ENCODE measurements at regions not wholly inside any gene's neighbourhood (a gene's known extent, or its start where the extent isn't known, plus 50 kb on each side); places are given as distances from the start of the nearest gene placed in this dataset.

DNA sequence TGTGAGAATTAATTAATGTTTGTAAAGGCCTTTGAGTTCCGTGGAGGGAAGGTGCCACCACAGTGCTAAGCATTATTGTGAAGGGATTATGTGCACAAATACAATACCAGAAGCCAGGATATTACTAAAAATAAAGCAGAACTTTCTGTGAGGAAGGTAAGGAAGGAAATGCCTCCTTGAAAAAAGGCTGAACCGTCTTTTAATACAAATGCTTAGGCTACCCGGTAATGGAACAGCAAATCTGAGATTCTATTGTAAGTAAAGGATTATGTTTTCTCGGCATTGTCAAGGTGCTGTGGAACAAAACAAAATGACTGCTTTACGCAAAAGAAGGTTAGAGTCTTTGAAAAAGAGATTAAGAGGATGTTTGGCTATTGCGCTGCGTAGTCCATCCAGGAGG is 57.9 kb upstream of the SPRY1 start:
- DNase-seq (ENCODE audit: extremely low read depth, insufficient read length) = no peak
- TF ChIP-seq, protein P1, sequence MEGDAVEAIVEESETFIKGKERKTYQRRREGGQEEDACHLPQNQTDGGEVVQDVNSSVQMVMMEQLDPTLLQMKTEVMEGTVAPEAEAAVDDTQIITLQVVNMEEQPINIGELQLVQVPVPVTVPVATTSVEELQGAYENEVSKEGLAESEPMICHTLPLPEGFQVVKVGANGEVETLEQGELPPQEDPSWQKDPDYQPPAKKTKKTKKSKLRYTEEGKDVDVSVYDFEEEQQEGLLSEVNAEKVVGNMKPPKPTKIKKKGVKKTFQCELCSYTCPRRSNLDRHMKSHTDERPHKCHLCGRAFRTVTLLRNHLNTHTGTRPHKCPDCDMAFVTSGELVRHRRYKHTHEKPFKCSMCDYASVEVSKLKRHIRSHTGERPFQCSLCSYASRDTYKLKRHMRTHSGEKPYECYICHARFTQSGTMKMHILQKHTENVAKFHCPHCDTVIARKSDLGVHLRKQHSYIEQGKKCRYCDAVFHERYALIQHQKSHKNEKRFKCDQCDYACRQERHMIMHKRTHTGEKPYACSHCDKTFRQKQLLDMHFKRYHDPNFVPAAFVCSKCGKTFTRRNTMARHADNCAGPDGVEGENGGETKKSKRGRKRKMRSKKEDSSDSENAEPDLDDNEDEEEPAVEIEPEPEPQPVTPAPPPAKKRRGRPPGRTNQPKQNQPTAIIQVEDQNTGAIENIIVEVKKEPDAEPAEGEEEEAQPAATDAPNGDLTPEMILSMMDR (IDR thresholded peaks at IDR 0.05; ENCODE audit: insufficient read depth, low read length, poor library complexity, severe bottlenecking) = no peak
- H3K27me3 ChIP-seq (replicated peaks; ENCODE audit: control insufficient read depth, insufficient read depth, low read length) = no peaks in the 10 kb centered on the region; the same call in 1 of the 2 replicates

DNA sequence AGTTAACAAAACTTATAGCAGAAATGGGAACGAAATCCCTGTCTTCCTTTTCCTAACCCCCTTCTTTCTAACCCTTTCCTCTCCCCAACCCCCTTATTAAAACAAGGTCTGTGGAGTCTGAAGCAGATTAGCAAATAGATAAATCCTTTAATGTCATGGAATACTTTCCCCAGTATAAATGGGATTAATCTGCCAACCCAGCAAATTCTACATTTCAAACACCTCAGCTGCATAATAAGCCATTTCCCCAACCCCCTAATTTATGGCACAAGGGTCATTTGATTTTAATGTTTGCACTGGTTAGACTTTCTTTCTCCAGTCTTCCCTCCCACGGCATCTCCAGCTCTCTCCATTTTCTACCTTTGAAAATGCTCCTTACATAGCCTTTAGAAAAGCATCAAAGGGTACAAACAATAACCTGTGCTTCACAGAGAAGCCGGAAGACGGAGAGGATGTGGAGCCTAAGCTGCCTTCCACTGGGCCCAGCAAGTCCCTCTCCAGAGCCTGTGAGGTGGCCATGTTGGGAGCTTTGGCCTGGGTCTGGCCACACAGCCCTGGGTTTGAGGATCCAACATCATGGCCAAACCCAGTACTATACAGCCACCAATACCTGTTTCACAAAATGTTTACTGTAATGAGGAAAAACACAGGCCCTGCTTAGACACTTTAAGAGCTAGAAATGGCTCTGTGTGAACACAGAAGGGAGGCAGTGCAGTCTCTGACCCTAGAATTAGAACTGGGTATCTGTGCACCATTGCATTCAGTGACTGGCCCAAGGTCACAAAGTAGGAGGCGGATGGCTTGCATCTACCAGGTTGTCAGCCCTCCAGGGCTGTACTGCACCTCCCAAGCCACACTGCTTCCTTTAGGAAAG is 56.9 kb upstream of the SPRY1 start:
- no peaks in the 10 kb centered on the region; the same call in 1 of the 2 replicates for H3K27me3 ChIP-seq (replicated peaks; ENCODE audit: control insufficient read depth, insufficient read depth, low read length)
- no peaks in the 10 kb centered on the region for H3K36me3 ChIP-seq (ENCODE audit: control insufficient read depth, insufficient read depth, low read length)
- DNase-seq (ENCODE audit: extremely low read depth, insufficient read length) = no peak
- TF ChIP-seq, protein P1 (IDR thresholded peaks at IDR 0.05; ENCODE audit: insufficient read depth, low read length, poor library complexity, severe bottlenecking) = no peak
- no peak overlapping the region for H3K4me3 ChIP-seq (replicated peaks; ENCODE audit: low read depth, low read length)

More for the DNA sequence above, 57.9 kb upstream of the SPRY1 start:
- Histone ChIP-seq H3K4me3 (replicated peaks; ENCODE audit: low read depth, low read length) (no peak overlapping the region), H3K36me3 (ENCODE audit: control insufficient read depth, insufficient read depth, low read length) (no peaks in the 10 kb centered on the region)

DNA sequence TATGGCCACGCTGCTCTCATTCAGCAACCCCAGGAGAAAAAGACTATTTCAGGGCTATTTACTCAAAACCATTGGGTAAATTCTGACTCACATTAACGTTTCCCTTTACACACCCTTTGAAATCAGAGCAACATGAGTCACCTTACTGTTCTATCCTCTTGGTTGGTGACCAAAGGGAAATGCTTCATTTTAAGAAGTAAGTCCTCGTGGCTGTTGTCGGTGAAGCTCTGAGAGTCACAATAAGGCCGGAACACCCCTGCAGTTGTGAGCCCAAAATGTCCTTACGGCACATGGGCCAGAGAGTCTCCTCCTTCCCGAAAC is 56.3 kb upstream of the SPRY1 start:
- H3K36me3 ChIP-seq (ENCODE audit: control insufficient read depth, insufficient read depth, low read length) = no peaks in the 10 kb centered on the region
- no peak for DNase-seq (ENCODE audit: extremely low read depth, insufficient read length)
- TF ChIP-seq, protein P1 (IDR thresholded peaks at IDR 0.05; ENCODE audit: insufficient read depth, low read length, poor library complexity, severe bottlenecking) = no peak
- no peaks in the 10 kb centered on the region; the same call in 1 of the 2 replicates for H3K27me3 ChIP-seq (replicated peaks; ENCODE audit: control insufficient read depth, insufficient read depth, low read length)
- no peak overlapping the region for H3K4me3 ChIP-seq (replicated peaks; ENCODE audit: low read depth, low read length)

DNA sequence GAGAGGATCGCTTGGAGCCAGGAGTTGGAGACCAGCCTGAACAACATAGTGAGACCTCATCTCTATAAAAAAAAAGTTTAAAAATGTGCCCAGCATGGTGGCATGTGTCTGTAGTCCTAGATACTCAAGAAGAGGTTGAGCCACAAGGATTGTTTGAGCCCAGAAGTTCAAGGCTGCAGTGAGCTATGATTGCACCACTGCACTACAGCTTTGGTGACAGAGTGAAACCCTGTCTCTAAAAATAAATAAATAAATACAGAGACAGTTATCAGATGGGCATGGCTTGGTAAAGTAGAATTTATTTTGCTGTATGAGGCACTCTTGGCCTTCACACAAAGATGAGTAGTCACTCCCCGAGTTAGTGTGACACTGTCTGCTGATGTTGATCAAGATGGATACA is 54.1 kb upstream of the SPRY1 start:
- TF ChIP-seq, protein P1 (IDR thresholded peaks at IDR 0.05; ENCODE audit: insufficient read depth, low read length, poor library complexity, severe bottlenecking) = no peak
- H3K36me3 ChIP-seq (ENCODE audit: control insufficient read depth, insufficient read depth, low read length) = no peaks in the 10 kb centered on the region
- no peaks in the 10 kb centered on the region for H3K27me3 ChIP-seq (replicated peaks; ENCODE audit: control insufficient read depth, insufficient read depth, low read length)
- DNase-seq (ENCODE audit: extremely low read depth, insufficient read length) = no peak
- no peak overlapping the region for H3K4me3 ChIP-seq (replicated peaks; ENCODE audit: low read depth, low read length)

DNA sequence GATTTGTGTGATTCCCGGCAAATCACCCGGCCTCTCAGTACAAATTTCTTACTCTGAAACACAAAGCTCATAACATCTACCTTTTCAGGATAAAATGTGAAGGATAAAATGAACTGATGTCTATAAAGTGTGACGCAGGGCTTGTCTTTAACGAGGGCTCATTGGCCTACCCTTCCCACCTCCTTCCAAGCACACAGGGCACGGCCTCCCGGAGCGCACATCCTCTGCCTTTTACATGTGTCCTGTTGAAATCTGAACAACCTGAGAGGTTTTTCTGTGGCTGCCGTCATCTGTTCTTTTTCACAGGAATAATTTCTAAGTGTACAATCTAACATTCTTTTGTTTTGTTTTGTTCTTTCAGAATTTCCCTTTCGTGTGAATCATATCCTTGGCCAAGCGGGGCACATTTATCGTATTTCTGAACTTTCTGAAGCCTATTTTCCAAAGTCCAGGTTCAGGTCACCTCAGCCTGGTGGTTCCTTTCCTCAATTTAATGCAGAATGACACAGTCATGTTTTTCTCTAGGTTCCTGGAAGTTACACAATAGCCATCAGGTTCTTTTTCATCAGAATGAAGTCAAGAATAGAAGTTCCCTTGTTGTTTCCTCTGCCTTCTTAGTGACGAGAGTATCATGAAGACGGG is 53.1 kb upstream of the SPRY1 start:
- no peaks in the 10 kb centered on the region for H3K36me3 ChIP-seq (ENCODE audit: control insufficient read depth, insufficient read depth, low read length)
- H3K4me3 ChIP-seq (replicated peaks; ENCODE audit: low read depth, low read length) = no peak overlapping the region
- no peaks in the 10 kb centered on the region for H3K27me3 ChIP-seq (replicated peaks; ENCODE audit: control insufficient read depth, insufficient read depth, low read length)
- TF ChIP-seq, protein P1 (IDR thresholded peaks at IDR 0.05; ENCODE audit: insufficient read depth, low read length, poor library complexity, severe bottlenecking) = no peak
- DNase-seq (ENCODE audit: extremely low read depth, insufficient read length) = no peak
